WTC11 (cell line): ENCODE measurements at regions not wholly inside any gene's neighbourhood (a gene's known extent, or its start where the extent isn't known, plus 50 kb on each side); places are given as distances from the start of the nearest gene placed in this dataset.

Experiments used
- ATAC-seq: fragments of 200-7000 bp; cut with Tn5 transposase; 2 replicates; pipeline ENCODE4 v1.10.0; 2021; ENCODE audit warnings: mild to moderate bottlenecking, moderate library complexity
- CTCF ChIA-PET: fragments of 300-600 bp; sonication (Branson Sonifier 250); formaldehyde crosslinking; loops from one replicate; lab custom pipeline; 2021; ENCODE audit warnings: antibody characterized with exemption; lab: Charles Lee
- POLR2A ChIA-PET: fragments of 350-600 bp; sonication (Branson Sonifier 250); formaldehyde crosslinking; loops from one replicate; lab custom pipeline; 2021; ENCODE audit warnings: antibody characterized with exemption; lab: Charles Lee
- DNase-seq: peaks from one replicate; pipeline ENCODE4 v3.0.0; 2021; ENCODE audit warnings: low spot score
- H3K27ac Mint-ChIP-seq: 2 replicates; pipeline ENCODE4 v1.8.0; 2021; ENCODE audit warnings: mixed read lengths
- H3K27me3 Mint-ChIP-seq: 2 replicates; pipeline ENCODE4 v1.8.0; 2021; ENCODE audit warnings: low read depth, mild to moderate bottlenecking, moderate library complexity, mixed read lengths
- H3K36me3 Mint-ChIP-seq: 2 replicates; pipeline ENCODE4 v1.8.0; 2021; ENCODE audit warnings: mixed read lengths
- H3K4me1 Mint-ChIP-seq: 2 replicates; pipeline ENCODE4 v1.8.0; 2022; ENCODE audit warnings: mixed read lengths
- H3K4me3 Mint-ChIP-seq: 2 replicates; pipeline ENCODE4 v1.8.0; 2021; ENCODE audit warnings: mild to moderate bottlenecking, moderate library complexity, mixed read lengths
- H3K9me3 Mint-ChIP-seq: 2 replicates; pipeline ENCODE4 v1.8.0; 2021; ENCODE audit warnings: mixed read lengths
- ATF1 ChIP-seq: sonication (generic); formaldehyde crosslinking; IDR thresholded peaks from 2 replicates; pipeline ENCODE4 v1.8.1; 2023; ENCODE audit warnings: mild to moderate bottlenecking, moderate library complexity, missing genetic modification reagents
- ATF3 ChIP-seq: sonication (generic); formaldehyde crosslinking; conservative IDR thresholded peaks from 2 replicates; pipeline ENCODE4 v1.8.1; 2022; ENCODE audit warnings: mild to moderate bottlenecking, missing genetic modification reagents
- CBFB ChIP-seq: sonication (generic); formaldehyde crosslinking; IDR thresholded peaks from 2 replicates; pipeline ENCODE4 v1.8.1; 2022; ENCODE audit warnings: mild to moderate bottlenecking, low read depth, missing genetic modification reagents
- EMX1 ChIP-seq: fragments of 250-450 bp; sonication (Bioruptor Pico); IDR thresholded peaks from 2 replicates; pipeline ENCODE4 v1.8.0; 2021; ENCODE audit warnings: mild to moderate bottlenecking
- FOXK1 ChIP-seq: sonication (generic); formaldehyde crosslinking; IDR thresholded peaks from 2 replicates; pipeline ENCODE4 v1.8.0; 2022; ENCODE audit warnings: mild to moderate bottlenecking, moderate library complexity, missing genetic modification reagents
- GTF2I ChIP-seq: fragments of 250-450 bp; sonication (Bioruptor Pico); conservative IDR thresholded peaks from 2 replicates; pipeline ENCODE4 v1.4.0; 2021; ENCODE audit warnings: mild to moderate bottlenecking
- HMGA2 ChIP-seq: fragments of 250-450 bp; sonication (Bioruptor Pico); IDR thresholded peaks from 2 replicates; pipeline ENCODE4 v1.4.0; 2021; ENCODE audit warnings: mild to moderate bottlenecking, moderate library complexity
- HMGXB4 ChIP-seq: sonication (generic); formaldehyde crosslinking; IDR thresholded peaks from 2 replicates; pipeline ENCODE4 v1.8.1; 2023; ENCODE audit warnings: mild to moderate bottlenecking, moderate library complexity, missing genetic modification reagents
- MLX ChIP-seq: sonication (generic); formaldehyde crosslinking; IDR thresholded peaks from 2 replicates; pipeline ENCODE4 v1.8.1; 2023; ENCODE audit warnings: mild to moderate bottlenecking, missing genetic modification reagents, moderate library complexity
- NFATC4 ChIP-seq: fragments of 250-450 bp; sonication (Bioruptor Pico); IDR thresholded peaks from 2 replicates; pipeline ENCODE4 v1.9.0; 2021; ENCODE audit warnings: mild to moderate bottlenecking
- NR3C1 ChIP-seq: sonication (generic); formaldehyde crosslinking; conservative IDR thresholded peaks from 2 replicates; pipeline ENCODE4 v1.8.1; 2023; ENCODE audit warnings: low read depth, mild to moderate bottlenecking, missing genetic modification reagents
- PREB ChIP-seq: sonication (generic); formaldehyde crosslinking; IDR thresholded peaks from 2 replicates; pipeline ENCODE4 v1.8.1; 2022; ENCODE audit warnings: mild to moderate bottlenecking, missing genetic modification reagents, moderate library complexity, borderline replicate concordance
- RELA ChIP-seq: sonication (generic); formaldehyde crosslinking; IDR thresholded peaks from 2 replicates; pipeline ENCODE4 v1.8.1; 2022; ENCODE audit warnings: missing genetic modification reagents, mild to moderate bottlenecking, borderline replicate concordance
- SP1 ChIP-seq: sonication (generic); formaldehyde crosslinking; conservative IDR thresholded peaks from 2 replicates; pipeline ENCODE4 v1.8.1; 2022; ENCODE audit warnings: missing genetic modification reagents
- ZNF232 ChIP-seq: sonication (generic); formaldehyde crosslinking; IDR thresholded peaks from 2 replicates; pipeline ENCODE4 v1.8.0; 2022; ENCODE audit warnings: mild to moderate bottlenecking, missing genetic modification reagents
- ZNF396 ChIP-seq: fragments of 250-450 bp; sonication (Bioruptor Pico); IDR thresholded peaks from 2 replicates; pipeline ENCODE4 v1.8.0; 2021; ENCODE audit warnings: mild to moderate bottlenecking, moderate library complexity, borderline replicate concordance
- ZNF416 ChIP-seq: fragments of 250-450 bp; sonication (Bioruptor Pico); IDR thresholded peaks from 2 replicates; pipeline ENCODE4 v1.9.0; 2021; ENCODE audit warnings: mild to moderate bottlenecking, inconsistent platforms
- ZNF423 ChIP-seq: fragments of 250-450 bp; sonication (Bioruptor Pico); IDR thresholded peaks from 2 replicates; pipeline ENCODE4 v2.1.2; 2022; ENCODE audit warnings: mild to moderate bottlenecking, moderate library complexity
- ZNF671 ChIP-seq: fragments of 250-450 bp; sonication (Bioruptor Pico); IDR thresholded peaks from 2 replicates; pipeline ENCODE4 v1.8.0; 2021; ENCODE audit warnings: mild to moderate bottlenecking
- ZSCAN18 ChIP-seq: fragments of 250-450 bp; sonication (Bioruptor Pico); IDR thresholded peaks from 2 replicates; pipeline ENCODE4 v2.1.2; 2022; ENCODE audit warnings: mild to moderate bottlenecking, moderate library complexity

- peaks cover 4% of the 10 kb centered on the region for H3K36me3 Mint-ChIP-seq
- H3K27me3 Mint-ChIP-seq, result peaks cover 4% of the 10 kb centered on the region
- ChIA-PET CTCF (no interaction called here), POLR2A (no interaction called here)
- ATAC-seq, result no peak
- no peak overlapping the region for H3K4me3 Mint-ChIP-seq
- no peak for DNase-seq
- no peak overlapping the region for H3K27ac Mint-ChIP-seq
- H3K9me3 Mint-ChIP-seq, result 0 out of 2 replicates have a peak, but pooled peaks cover 3% of the 10 kb centered on the region
- no peaks in the 10 kb centered on the region for H3K4me1 Mint-ChIP-seq
- TF ChIP-seq NFATC4 (CRISPR knock-in tag), result no peak
- no peak for TF ChIP-seq HMGXB4 (CRISPR knock-in tag)
- no peak for TF ChIP-seq ZNF396 (CRISPR knock-in tag)
- TF ChIP-seq ZSCAN18 (CRISPR knock-in tag), result no peak
- no peak for TF ChIP-seq PREB
- TF ChIP-seq FOXK1 (CRISPR knock-in tag), result no peak
- no peak for TF ChIP-seq NR3C1 (CRISPR knock-in tag)
- no peak for TF ChIP-seq ZNF232 (CRISPR knock-in tag)
- no peak for TF ChIP-seq ATF3
- TF ChIP-seq ZNF671 (CRISPR knock-in tag), result no peak
- no peak for TF ChIP-seq ZNF416
- TF ChIP-seq SP1 (CRISPR knock-in tag), result no peak
Observed at GRCh38 chr2:216949700-216950413, 90.0 kb upstream of the TNP1 start.

GRCh38 chr2:216947055-216947454 lies 87.2 kb upstream of the TNP1 start:
- TF ChIP-seq HMGA2 (CRISPR knock-in tag), result no peak
- no peak for TF ChIP-seq ZNF416
- no peak for TF ChIP-seq EMX1 (CRISPR knock-in tag)
- TF ChIP-seq ATF3, result no peak
- TF ChIP-seq ZNF423 (CRISPR knock-in tag), result no peak
- no peak for TF ChIP-seq ZNF671 (CRISPR knock-in tag)
- no peak for TF ChIP-seq CBFB (CRISPR knock-in tag)
- no peak for TF ChIP-seq MLX
- TF ChIP-seq GTF2I (CRISPR knock-in tag), result no peak
- TF ChIP-seq ATF1 (CRISPR knock-in tag), result no peak
- TF ChIP-seq RELA, result no peak
- TF ChIP-seq, all 79 proteins: peak for 0
- CTCF ChIA-PET, result no interaction called here
- H3K27me3 Mint-ChIP-seq, result no peaks in the 10 kb centered on the region
- H3K27ac Mint-ChIP-seq, result no peak overlapping the region
- no peaks in the 10 kb centered on the region for H3K36me3 Mint-ChIP-seq
- H3K9me3 Mint-ChIP-seq, result 0 out of 2 replicates have a peak, but pooled peaks cover 3% of the 10 kb centered on the region
- ATAC-seq, result no peak
- H3K4me3 Mint-ChIP-seq, result no peak overlapping the region
- DNase-seq, result no peak
- POLR2A ChIA-PET, result no interaction called here
- no peaks in the 10 kb centered on the region for H3K4me1 Mint-ChIP-seq
